ENCODE measurements at regions not wholly inside any gene's neighbourhood (a gene's known extent, or its start where the extent isn't known, plus 50 kb on each side); places are given as distances from the start of the nearest gene placed in this dataset.

DNA sequence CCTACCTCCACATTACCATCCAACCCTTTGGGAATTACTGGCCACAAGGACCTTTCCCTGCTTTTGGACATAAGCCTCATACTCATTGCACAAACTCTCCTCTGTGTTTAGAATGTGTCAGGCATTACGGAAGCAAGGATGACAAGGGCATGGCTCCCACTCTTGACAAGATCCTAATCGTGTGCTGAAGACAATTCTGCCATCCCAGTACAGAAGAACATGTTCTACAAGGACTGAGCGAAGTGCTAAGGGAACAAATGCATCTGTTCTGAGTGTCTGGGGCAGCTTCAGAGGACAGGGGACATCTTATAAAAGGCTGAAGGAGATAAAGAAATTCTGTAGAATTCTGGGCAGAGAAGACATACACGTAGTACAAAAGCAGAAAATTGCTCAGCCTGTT is 378.5 kb upstream of the CAMK1G start:
- DNase-seq, result no peak

DNA sequence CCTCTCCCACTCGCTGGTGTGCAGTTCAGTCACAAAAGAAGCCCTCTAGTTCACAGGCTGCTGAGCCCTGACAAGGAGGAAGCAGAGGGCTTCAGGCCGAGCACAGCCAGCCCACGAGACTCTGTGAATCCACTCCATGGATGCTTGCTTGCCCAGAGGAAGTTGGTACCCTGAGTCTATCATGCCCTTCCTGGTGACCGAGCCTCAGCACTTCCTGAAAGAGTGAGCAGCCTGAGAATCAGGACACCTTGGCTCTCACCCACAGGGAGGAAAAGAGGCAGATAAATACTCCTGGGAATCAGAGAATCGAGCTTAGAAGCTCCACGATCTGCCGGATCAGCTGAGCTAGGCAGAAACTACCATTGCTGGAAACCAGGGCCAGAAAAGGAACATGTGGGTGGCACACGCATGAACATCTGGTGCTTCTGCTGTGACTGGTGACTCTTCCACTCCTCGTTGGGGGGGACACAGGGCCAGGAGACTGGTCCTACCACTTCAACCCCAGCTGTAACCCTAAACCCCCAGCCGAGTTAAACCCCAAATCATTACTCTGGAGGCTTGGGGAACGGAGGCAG is 376.3 kb upstream of the CAMK1G start:
- DNase-seq, result no peak

DNA sequence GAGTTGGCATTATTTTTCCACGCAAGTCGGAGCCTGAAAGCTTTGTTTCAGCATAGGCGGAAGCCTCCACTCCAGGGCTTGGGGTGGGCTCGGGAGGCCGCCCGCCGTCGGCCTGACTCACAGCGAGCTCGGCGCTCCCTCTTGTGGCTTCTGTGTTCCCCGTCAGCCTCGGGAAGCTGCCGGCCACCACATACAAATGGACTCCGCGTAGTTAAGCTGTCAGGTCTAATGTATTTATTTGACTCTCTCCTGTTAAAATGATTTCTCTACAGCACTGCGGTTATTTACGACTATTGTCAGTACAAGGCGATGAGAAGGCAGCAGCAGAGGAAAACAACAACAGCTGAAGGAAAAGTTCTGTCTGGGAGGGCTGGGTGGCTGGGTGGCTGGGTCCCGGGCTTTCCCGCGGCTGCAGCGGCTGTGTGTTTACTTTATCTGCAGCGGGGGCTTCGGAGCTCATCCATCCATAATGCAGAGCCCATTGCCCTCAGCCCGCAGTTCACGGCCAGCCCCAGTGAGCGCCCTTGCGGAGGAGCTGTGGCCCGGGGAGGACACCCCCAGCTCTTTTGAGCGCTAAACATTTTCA is 375.7 kb upstream of the CAMK1G start:
- peak; percentile 72 for DNase-seq

DNA sequence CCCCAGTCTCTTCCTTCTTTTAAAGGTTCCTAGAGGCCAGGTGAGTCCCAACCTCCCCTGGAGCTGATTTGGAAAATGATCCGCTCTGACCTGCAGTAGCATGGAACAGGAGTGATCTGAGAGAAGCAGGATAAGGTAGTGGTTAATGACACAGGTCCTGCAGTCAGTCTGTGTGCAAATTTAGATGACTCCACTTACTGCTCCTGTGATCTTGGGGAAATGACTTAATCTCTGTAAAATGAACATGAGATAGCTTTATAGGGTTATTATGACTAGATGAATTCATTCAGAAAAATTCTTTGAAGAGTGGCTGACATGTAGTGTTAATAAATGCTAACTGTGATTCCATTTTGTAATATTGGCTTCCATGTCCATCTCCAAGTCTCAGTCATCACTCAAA is 374.9 kb upstream of the CAMK1G start:
- DNase-seq, result no peak

DNA sequence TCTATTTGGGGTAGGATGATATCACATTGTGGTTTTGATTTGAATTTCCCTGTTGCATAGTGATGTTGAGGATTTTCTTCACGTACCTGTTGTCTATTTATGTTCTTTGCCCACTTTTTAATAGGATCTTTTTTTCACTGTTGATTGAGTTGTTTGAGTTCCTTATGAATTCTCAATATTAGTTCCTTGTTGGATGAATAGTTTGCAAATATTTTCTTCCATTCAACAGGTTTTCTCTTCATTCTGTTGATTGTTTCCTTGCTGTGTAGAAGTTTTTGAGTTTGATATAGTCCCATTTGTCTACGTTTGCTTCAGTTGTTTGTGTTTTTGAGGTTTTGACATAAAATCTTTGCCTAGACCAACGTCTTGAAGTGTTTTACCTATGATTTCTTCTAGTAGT is 369.5 kb upstream of the CAMK1G start:
- no peak for DNase-seq

DNA sequence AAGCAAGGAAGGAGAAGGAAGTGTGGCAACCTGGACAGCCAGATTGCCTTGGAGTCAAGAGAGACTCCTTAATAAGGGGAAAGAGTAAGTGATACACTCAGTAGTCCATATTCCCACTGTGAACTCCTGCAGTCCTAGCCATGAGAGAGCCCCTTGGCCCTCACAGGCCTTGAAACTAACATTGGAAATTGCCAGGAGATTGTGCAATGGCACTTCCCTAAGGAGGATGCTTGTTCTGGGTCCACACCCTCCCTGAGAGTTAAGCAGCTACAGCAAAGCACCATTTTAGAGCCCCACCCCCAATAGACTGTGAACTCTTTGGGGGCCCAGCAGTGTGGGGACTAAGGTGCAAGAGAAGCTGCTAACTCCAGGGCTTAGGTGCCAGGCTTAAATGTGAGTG is 367.7 kb upstream of the CAMK1G start:
- no peak for DNase-seq

DNA sequence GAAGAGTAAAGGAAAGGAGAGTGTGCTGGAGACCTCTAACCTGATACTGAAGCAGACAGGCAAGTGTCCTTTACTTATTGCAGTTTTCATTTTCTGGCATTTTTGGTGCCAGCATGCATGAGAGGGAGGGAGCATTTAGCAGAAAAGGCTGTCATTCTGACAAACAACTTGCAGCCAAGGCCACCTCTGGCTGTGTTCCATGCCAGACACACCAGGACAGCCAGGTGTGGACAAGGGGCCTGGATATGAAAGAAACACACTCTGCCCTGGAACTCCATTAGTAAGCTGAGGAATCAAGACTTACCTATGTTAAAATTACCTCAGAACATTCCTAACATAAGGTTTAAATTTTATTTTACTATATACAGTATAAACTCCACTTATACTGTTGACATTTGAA is 365.4 kb upstream of the CAMK1G start:
- DNase-seq, result no peak

DNA sequence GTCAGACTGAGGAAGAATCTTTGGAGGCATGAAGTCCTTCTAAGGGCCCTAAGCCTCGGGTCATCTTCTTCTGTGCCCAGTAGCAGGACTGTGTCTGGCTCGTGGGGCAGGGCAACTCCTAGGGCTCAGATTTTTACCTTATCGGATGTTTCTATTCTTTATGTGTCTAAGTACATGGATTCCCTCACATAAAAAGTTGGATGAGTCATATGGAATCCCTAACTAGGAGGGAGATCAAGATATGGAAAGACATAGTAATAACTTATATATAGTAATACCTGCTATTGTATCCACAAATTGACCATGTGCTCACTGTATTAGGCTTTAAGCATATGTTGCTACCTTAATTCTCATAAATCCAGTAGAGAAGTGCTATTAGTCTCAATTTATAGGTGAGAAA is 364.5 kb upstream of the CAMK1G start:
- no peak for DNase-seq

DNA sequence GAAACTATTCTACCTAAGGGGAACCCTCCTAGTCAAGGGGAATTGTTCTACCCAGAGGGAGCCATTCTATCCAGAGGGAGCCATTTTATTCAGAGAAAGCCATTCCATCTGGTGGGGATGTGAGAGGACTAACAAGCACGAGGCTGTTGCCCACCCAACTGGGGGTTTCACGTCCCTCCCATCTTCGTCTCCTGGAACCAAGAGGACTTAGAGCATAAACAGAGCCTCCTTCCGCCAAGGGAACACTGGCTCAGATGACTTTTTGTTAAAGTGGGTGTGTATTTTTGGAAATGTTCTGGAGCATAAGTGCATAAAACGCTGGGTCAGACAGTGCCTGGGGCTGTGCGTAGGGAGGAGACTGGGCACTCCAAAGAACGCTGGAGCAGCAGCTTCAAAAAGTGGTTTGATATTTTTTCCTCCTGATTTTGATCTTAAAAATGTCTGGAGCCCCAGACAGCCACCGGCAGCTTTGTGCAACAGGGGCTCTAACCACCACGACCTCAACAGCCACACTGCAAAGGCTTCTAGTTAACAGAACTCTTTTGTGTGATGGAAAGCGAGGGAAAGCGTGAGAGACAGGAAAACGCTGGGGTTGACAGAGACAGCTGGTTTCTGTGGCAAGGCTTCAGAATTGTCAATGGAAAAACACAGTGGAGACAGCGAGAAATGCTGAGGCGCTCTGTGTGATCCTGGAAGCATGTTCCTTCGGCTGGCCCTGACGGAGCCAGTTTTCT is 363.6 kb upstream of the CAMK1G start:
- no peak for DNase-seq

DNA sequence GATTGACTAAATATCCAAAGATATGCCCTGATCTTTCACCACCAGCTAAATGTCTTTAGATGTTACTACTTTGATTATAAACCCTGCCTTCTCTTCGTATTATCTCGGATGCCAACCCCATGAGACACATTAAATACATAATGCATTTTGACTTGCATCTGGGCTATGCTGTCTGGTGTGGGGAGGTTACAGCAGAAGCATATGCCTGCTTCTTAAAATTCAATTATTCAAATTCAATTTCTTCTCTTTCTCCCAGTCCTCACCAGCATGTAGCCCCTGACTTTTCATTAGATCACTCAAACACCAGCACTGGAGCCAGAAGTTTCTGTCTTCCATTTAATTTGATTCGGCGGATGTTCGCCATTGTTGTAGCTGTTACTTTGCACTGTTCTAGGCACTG is 360.7 kb upstream of the CAMK1G start:
- DNase-seq, result no peak

DNA sequence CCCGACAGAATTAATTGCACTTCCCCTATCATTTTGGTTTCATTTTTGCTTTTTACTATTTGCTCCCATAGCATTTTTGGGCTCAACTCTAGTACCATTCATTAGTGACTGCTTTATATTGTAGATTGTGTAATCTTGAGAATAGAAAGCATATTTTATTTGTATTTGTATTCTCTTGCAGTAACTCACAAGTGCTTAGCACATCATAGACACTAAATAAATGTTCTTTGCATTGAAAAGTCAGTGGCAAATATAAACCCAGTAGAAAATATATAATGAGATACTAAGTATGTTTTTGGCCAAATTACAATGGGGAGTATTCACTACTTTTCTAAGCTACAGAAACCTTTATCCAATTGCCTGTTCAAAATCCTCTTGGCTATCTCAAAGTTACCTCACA is 359.7 kb upstream of the CAMK1G start:
- no peak for DNase-seq

DNA sequence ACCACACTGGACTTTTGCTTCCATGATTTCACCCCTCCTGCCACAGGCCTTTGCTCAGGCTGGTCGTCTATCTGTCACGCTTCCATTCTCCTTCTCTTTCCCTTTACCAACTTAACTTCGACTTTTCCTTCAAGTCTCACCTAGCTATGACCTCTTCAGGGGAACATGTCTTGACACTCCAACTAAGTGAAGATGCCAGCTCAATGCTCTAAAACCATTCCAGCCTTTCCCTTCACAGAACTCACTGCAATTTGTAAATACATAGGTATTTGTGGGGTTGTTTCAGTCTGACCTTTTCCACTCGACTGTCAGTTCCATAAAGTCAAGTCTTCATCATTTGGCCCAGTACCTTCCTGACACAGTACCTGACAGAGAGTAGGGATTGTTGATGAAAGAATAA is 358.6 kb upstream of the CAMK1G start:
- DNase-seq, result no peak

DNA sequence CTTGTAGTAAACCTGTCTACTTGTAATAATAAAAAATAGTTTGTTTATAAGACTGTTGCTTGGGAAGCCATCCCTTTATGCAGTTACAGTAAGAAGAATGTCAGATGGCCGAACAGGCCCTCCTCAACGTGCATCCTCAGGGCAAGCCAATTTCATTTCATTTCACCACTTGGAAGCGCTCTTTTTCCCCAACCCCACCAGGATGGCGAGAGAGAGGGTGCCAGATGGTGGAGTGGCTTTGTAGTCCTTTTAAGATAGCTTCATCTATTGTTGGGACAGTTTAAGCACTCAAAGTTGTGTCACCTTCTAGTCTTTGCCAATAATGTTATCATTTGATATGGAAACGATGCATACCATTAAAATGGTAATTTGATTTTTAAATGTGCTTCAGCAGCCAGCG is 356.3 kb upstream of the CAMK1G start:
- no peak for DNase-seq

DNA sequence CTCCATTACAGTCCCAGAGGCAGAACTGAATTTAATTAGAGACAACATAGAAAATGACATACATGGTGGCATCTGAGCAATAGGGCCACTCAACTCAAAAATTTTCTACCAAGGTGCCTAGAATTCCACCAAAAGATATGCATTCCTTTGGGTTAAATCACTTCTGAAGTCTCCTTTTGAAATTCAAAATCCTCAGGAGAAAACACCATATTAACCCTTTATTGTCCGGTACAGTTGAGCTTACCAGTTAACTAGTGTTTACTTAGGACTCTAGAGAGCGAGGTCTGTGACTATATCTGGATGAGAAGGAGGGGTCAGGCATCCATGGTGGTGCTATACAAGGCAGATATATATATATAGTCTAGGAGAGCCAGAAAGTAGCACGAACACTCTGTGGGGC is 355.6 kb upstream of the CAMK1G start:
- DNase-seq, result no peak

DNA sequence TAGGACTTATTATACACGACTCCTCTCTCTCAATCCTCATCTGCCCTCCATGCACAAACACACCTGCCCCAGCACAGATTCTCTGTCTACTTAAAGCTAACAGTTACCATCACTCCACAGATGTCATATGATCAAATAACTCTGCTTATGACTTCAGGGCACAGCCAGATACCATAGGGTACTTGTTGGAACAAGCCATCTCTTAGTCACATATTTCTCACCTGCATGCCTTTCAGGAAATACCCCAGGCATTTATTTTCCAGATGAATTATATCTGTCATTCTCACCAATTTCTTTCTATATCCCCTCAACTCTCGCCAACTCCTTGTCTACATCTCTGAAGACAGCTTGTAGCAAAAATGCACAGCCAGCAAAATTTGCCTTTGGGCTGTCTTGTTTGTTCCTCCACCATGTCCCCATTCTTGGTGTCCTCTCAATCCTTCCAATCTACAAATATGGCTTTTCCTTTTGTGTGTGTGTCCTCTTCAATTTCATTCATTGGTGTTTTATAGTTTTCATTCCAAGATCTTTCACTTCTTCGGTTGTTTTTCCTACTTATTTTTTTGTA is 353.9 kb upstream of the CAMK1G start:
- no peak for DNase-seq

DNA sequence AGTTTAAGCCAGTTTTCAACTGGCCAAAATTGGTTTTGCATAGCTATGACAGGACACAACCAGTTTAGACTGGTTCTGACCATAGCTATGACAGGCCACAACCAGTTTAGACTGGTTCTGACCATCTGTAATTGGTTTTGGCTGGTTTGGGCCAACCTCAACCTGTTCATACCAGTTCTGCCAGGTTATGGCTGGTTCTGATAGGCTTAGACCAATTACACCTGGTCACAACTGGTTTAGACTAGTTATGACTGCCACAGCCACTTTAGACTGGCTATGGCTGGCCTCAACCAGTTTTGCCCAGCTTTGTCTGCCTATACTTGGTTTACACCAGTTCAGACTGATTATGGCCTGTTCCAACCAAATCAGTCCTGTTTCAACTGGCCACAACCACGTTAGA is 353.2 kb upstream of the CAMK1G start:
- no peak for DNase-seq

DNA sequence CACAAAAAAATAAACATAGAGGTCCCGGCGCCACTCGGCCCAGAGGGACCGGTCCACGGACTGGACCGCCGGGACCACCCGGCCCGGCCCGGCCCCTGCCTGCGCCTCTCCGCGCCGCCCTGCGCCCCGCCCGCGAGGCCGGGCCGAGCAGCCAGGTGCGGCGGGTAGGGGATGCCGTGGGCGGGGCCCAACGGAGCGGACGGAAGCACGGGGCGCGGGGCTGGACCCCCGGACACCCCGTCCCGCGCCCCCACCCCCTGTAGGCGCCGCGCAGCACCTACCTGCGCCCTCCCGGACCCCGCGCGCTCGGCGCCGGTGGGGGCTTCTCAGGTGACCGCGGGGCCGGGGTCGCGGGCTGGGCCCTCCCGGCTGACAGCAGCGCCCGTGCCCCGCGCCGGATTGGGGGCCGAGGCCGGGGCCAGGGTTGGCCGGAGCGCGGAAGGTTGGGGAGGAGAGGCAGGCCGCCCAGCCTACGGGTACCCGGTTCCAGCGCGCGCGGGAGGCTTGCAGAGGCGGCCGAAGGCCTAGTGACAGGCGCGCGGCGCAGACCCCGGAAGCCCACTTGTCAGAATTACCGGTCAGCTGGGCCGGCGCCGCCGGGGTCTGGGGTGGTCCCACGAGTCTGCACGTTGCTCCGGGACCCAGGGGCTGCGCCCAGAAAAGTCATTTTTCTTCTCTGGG is 351.9 kb upstream of the CAMK1G start:
- no peak for DNase-seq

DNA sequence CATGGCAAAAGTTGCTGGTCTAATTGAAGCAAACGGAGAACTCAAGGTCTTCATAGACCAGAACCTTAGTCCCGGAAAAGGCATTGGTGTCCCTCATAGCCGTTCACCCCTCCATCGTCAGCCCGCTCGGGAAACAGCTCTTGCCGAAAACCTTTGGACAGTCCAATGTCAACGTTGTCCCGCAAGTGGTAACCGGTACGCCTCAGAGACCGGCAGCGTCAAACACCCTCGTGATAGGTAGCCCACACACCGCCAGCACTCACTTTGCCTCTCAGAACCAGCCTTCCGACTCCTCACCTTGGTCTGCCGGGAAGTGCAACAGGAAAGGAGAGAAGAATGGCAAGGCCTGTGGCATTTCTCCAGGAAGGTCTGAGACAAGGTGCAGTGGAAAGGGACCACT is 351.3 kb upstream of the CAMK1G start:
- no peak for DNase-seq

DNA sequence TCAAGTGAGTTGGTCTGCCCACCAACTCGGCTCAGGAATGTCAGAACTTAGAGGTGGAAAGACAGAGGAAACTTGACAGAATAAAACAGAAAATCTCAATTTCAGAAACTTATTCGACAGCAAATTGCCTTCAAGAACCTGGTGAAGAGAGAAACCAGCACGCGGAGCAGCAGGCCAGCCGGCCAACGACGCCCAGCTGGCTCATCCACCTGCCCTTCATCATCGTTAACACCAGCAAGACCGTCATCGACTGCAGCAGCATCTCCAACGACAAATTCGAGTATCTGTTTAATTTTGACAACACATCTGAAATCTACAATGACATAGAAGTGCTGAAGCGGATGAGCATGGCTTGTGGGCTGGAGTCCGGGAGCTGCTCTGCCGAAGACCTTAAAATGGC is 350.8 kb upstream of the CAMK1G start:
- no peak for DNase-seq

DNA sequence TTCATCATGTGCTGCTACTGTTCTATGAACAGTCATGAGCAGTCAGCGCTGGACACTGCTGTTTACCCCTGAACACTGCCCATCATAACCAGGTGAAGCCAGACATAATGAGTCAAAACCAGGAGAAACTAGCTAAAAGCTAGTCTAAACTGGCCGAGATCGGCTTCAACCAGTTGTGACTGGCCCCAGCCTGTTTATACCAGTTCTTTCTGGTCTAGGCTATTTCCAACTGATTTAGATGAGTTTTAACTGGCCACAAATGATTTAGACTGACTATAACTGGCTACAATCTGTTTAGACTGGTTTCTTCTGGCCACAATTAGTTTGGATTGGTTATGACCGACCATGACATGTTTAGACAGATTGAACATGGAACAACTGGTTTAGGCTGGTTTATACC is 348.3 kb upstream of the CAMK1G start:
- DNase-seq, result no peak

DNA sequence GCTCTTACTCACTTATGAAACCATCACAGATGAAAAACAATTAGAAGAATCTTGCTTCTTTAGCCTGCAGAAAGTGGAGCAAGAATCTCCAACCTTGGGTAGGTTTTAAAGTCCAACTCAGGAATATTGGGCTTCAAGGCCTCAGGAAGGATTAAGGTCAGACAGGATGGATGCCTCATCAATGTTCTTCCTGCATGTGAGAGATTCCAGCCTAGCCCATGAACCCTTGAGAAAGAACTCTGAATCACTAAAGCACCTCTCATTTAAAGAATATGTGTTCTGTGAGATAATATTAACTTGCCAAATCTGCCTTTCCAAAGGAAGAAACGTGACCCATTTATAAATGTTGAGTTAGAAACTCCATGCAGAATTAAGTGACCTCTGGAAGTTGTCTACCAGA is 345.2 kb upstream of the CAMK1G start:
- DNase-seq, result no peak

DNA sequence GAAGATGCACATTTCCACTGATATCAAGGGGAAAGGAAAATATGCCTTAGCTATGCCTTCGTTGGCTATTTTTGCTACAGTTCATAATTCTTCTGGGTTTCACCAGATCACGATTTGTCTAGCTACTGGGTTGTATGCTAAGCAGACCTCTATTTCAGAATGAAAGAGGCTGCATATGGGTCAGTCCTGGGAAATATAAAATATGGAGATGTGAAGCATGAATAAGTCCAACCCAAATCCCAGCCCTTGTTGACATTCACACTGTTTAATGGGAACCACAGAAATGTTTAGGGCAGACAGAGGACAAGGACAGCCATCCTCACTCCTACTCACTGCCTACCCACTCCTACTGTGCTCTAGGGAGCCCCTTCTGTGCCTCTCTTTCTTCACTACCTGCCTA is 343.2 kb upstream of the CAMK1G start:
- DNase-seq, result no peak

DNA sequence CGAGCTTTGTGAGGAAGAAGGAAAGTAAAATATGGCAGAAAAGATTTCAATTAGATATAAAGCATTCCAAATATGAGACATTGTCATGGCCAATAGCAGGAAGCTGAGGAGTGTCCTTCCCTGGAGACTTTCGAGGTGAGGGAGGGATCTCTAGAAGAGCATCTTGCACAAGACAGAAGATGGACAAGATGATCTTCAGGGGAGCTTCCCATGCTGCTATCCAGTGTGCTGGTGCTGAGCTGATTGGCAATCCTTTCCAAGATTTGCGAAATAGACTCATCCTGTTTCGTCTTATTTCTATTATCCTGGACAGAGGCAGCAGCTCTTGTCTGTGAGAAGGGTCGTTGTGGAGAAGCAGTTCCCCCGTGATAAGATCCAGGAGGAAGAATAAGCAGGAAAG is 342.0 kb upstream of the CAMK1G start:
- no peak for DNase-seq

Measured in RPMI8226 (cell line).